CD14-positive monocyte (primary cell): ENCODE measurements at regions not wholly inside any gene's neighbourhood (a gene's known extent, or its start where the extent isn't known, plus 50 kb on each side); places are given as distances from the start of the nearest gene placed in this dataset.

Experiments
- DNase-seq, 3 donors: peaks; one replicate each; pipeline ENCODE4 v3.0.0-alpha.2; 2011 to 2022
- H2AFZ ChIP-seq: 2 replicates; pipeline ENCODE4 v1.6.0; 2012; ENCODE audit warnings: mild to moderate bottlenecking, low read depth, low read length, inconsistent platforms; ENCODE audit not compliant: insufficient read depth, poor library complexity, severe bottlenecking
- H3K27ac ChIP-seq, 2 donors: 1 replicate in 1 of 2; 2 replicates in 1 of 2; pipeline ENCODE4 v1.5.1; 2012 to 2013; ENCODE audit warnings: low read length in 2 of 2, control low read depth in 1 of 2, inconsistent platforms in 1 of 2, low read depth in 1 of 2, mild to moderate bottlenecking in 1 of 2
- H3K27me3 ChIP-seq, 2 donors: one replicate each; pipeline versions ENCODE4 v1.6.0 to v1.6.1; 2011 to 2013; ENCODE audit warnings: low read length in 2 of 2; ENCODE audit not compliant: control insufficient read depth in 2 of 2, insufficient read depth in 2 of 2
- H3K36me3 ChIP-seq, 2 donors: replicated peaks in 1 of 2; 1 replicate in 1 of 2; 2 replicates in 1 of 2; pipeline versions ENCODE4 v1.5.1 to v1.6.1; 2012 to 2013; ENCODE audit warnings: low read length in 2 of 2, control low read depth in 1 of 2, inconsistent platforms in 1 of 2, mild to moderate bottlenecking in 1 of 2; ENCODE audit not compliant: insufficient read depth in 2 of 2, control insufficient read depth in 1 of 2
- H3K4me1 ChIP-seq, 2 donors: 1 replicate in 1 of 2; 2 replicates in 1 of 2; pipeline versions ENCODE4 v1.5.1 to v1.6.1; 2012 to 2013; ENCODE audit warnings: low read length in 2 of 2, control low read depth in 1 of 2, inconsistent platforms in 1 of 2, mild to moderate bottlenecking in 1 of 2, moderate library complexity in 1 of 2; ENCODE audit not compliant: insufficient read depth in 2 of 2, control insufficient read depth in 1 of 2
- H3K4me2 ChIP-seq: replicated peaks from 2 replicates; pipeline ENCODE3; 2012; ENCODE audit warnings: low read length, moderate library complexity, mild to moderate bottlenecking; ENCODE audit not compliant: poor library complexity, severe bottlenecking; ENCODE audit errors: extremely low read depth
- H3K4me3 ChIP-seq, 3 experiments: fragments of 200-600 bp in 1 of 3; sonication (generic) in 1 of 3; replicated peaks in 1 of 3; 1 replicate in 2 of 3; 2 replicates in 1 of 3; pipeline ENCODE4 v1.5.1; 2011 to 2013; ENCODE audit warnings: low read length in 3 of 3, mild to moderate bottlenecking in 3 of 3, control low read depth in 2 of 3, low read depth in 2 of 3, inconsistent platforms in 1 of 3, moderate library complexity in 1 of 3
- H3K79me2 ChIP-seq: 2 replicates; pipeline ENCODE4 v1.6.0; 2012; ENCODE audit warnings: mild to moderate bottlenecking, control low read depth, inconsistent platforms, low read length, moderate library complexity; ENCODE audit not compliant: insufficient read depth
- H3K9ac ChIP-seq: 2 replicates; pipeline ENCODE4 v1.6.0; 2017; ENCODE audit warnings: low read length, mild to moderate bottlenecking; ENCODE audit not compliant: insufficient read depth, poor library complexity, severe bottlenecking
- H3K9me3 ChIP-seq, 2 donors: replicated peaks in 1 of 2; 1 replicate in 1 of 2; 2 replicates in 1 of 2; pipeline versions ENCODE4 v1.5.1 to v1.6.1; 2012 to 2013; ENCODE audit warnings: low read length in 2 of 2, control low read depth in 1 of 2; ENCODE audit not compliant: control insufficient read depth in 1 of 2, insufficient read depth in 1 of 2
- H4K20me1 ChIP-seq: 2 replicates; pipeline ENCODE4 v1.6.0; 2012; ENCODE audit warnings: mild to moderate bottlenecking, low read length, control low read depth, moderate library complexity; ENCODE audit not compliant: insufficient read depth
- H3K27ac Mint-ChIP-seq, 7 donors: one replicate each; pipeline ENCODE4 v1.8.0; 2020; ENCODE audit warnings: mild to moderate bottlenecking in 7 of 7, mixed read lengths in 7 of 7, moderate library complexity in 6 of 7, inconsistent platforms in 2 of 7
- H3K27me3 Mint-ChIP-seq, 3 donors: one replicate each; pipeline ENCODE4 v1.8.0; 2021 to 2022; ENCODE audit warnings: low read depth in 3 of 3, mild to moderate bottlenecking in 3 of 3, mixed read lengths in 3 of 3, moderate library complexity in 3 of 3, inconsistent platforms in 1 of 3
- H3K36me3 Mint-ChIP-seq, 2 donors: one replicate each; pipeline ENCODE4 v1.8.0; 2020; ENCODE audit warnings: mixed read lengths in 2 of 2, inconsistent platforms in 1 of 2, mild to moderate bottlenecking in 1 of 2
- H3K4me1 Mint-ChIP-seq: one replicate; pipeline ENCODE4 v1.8.0; 2020; ENCODE audit warnings: mild to moderate bottlenecking, mixed read lengths
- H3K4me3 Mint-ChIP-seq, 2 donors: one replicate each; pipeline ENCODE4 v1.8.0; 2020; ENCODE audit warnings: mild to moderate bottlenecking in 2 of 2, mixed read lengths in 2 of 2, moderate library complexity in 1 of 2
- H3K9me3 Mint-ChIP-seq, 7 donors: one replicate each; pipeline ENCODE4 v1.8.0; 2020 to 2022; ENCODE audit warnings: mixed read lengths in 7 of 7, mild to moderate bottlenecking in 6 of 7, moderate library complexity in 6 of 7, inconsistent platforms in 2 of 7
- WGBS: methylation state at CpG from one replicate; pipeline ENCODE4 v1.1.5; 2013; ENCODE audit warnings: missing lambda C conversion rate; ENCODE audit not compliant: insufficient coverage; 5-methylcytosine and 5-hydroxymethylcytosine counted together
- intact Hi-C, 2 donors: fragments of 100-400 bp; cut with micrococcal nuclease; formaldehyde crosslinking; loops; one replicate each; pipeline versions ENCODE4 v1.15.0 to v1.15.1; 2023
- TF ChIP-seq, protein P1 (sequence below): fragments of 200-600 bp; IDR thresholded peaks from one replicate; pipeline ENCODE4 v1.8.0; 2022; ENCODE audit warnings: antibody characterized with exemption, mild to moderate bottlenecking

DNA sequence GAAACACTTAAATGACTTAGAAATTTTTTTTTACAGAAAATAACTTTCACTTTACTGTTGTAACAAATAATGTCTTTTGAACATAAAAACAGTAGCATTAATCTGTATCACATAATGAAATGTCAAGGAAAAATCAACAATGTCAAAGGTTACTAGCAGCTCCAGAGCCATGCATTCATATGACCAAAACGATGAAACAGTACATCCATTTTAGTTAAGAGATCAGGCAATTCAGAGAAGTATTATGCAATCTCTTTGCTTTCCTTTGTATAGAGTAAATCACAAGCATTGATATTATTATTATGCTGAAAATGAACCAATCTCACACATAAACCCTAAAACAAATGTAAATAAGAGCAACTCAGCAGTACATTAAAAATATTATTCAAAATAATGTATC is 748.9 kb downstream of the PLA2G4A start:
- H3K9ac ChIP-seq: no peak overlapping the region
- intact Hi-C loops: no loop called here
- no peak overlapping the region for H3K4me3 Mint-ChIP-seq
- DNase-seq: no peak
- WGBS: no CpG with 5 or more reads among the region's 1 CpG
- H3K27me3 ChIP-seq: no peaks in the 10 kb centered on the region
- no peaks in the 10 kb centered on the region for H3K79me2 ChIP-seq
- H3K27ac Mint-ChIP-seq: no peak overlapping the region
- H2AFZ ChIP-seq: no peak overlapping the region
- H3K4me2 ChIP-seq: no peak overlapping the region
- H3K27me3 Mint-ChIP-seq: no peaks in the 10 kb centered on the region
- no peaks in the 10 kb centered on the region for H3K4me1 Mint-ChIP-seq
- TF ChIP-seq, protein P1, sequence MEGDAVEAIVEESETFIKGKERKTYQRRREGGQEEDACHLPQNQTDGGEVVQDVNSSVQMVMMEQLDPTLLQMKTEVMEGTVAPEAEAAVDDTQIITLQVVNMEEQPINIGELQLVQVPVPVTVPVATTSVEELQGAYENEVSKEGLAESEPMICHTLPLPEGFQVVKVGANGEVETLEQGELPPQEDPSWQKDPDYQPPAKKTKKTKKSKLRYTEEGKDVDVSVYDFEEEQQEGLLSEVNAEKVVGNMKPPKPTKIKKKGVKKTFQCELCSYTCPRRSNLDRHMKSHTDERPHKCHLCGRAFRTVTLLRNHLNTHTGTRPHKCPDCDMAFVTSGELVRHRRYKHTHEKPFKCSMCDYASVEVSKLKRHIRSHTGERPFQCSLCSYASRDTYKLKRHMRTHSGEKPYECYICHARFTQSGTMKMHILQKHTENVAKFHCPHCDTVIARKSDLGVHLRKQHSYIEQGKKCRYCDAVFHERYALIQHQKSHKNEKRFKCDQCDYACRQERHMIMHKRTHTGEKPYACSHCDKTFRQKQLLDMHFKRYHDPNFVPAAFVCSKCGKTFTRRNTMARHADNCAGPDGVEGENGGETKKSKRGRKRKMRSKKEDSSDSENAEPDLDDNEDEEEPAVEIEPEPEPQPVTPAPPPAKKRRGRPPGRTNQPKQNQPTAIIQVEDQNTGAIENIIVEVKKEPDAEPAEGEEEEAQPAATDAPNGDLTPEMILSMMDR: no peak
- H3K36me3 ChIP-seq: no peaks in the 10 kb centered on the region
- no peaks in the 10 kb centered on the region for H3K36me3 Mint-ChIP-seq
- H3K9me3 Mint-ChIP-seq: peaks cover 0 to 11% (median 6%) of the 10 kb centered on the region in 7 donors
- H4K20me1 ChIP-seq: no peaks in the 10 kb centered on the region
- H3K27ac ChIP-seq: no peak overlapping the region
- no peaks in the 10 kb centered on the region for H3K4me1 ChIP-seq
- H3K4me3 ChIP-seq: no peak overlapping the region
- H3K9me3 ChIP-seq: peaks cover 10 to 13% of the 10 kb centered on the region in 2 donors

DNA sequence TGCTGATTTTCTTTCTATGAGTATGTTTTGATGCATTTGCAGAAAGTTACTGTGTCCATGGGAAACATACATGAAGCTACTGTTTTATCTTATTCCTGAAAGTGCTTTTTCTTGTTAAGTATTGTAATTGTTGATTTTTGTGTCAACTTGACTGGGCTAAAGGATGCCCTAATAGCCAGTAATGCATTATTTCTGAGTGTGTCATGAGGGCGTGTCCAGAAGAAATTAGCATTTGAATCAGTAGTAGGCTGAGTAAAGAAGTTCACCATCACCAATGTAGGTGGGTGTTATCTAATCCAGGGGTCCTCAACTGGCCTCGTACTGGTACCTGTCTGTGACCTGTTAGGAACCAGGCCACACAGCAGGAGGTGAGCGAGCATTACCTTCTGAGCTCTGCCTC is 760.2 kb downstream of the PLA2G4A start:
- TF ChIP-seq, protein P1: no peak
- Histone ChIP-seq H2AFZ (no peak overlapping the region), H3K4me3 (no peak overlapping the region), H3K4me2 (no peak overlapping the region), H3K27me3 (no peaks in the 10 kb centered on the region), H4K20me1 (no peaks in the 10 kb centered on the region), H3K27ac (no peak overlapping the region), H3K36me3 (no peaks in the 10 kb centered on the region), H3K9ac (no peak overlapping the region), H3K4me1 (no peaks in the 10 kb centered on the region), H3K79me2 (no peaks in the 10 kb centered on the region), H3K9me3 (peaks cover 0 to 4% of the 10 kb centered on the region in 2 donors)
- DNase-seq: no peak
- WGBS: 88% methylated on average over 3 of the region's 3 CpGs
- intact Hi-C loops: no loop called here
- H3K4me3 Mint-ChIP-seq: no peak overlapping the region
- no peaks in the 10 kb centered on the region for H3K27me3 Mint-ChIP-seq
- peaks cover 0 to 6% (median 4%) of the 10 kb centered on the region in 7 donors for H3K9me3 Mint-ChIP-seq
- H3K4me1 Mint-ChIP-seq: no peaks in the 10 kb centered on the region
- no peak overlapping the region for H3K27ac Mint-ChIP-seq
- H3K36me3 Mint-ChIP-seq: no peaks in the 10 kb centered on the region
